ENCODE measurements at regions not wholly inside any gene's neighbourhood (a gene's known extent, or its start where the extent isn't known, plus 50 kb on each side); places are given as distances from the start of the nearest gene placed in this dataset.

DNA sequence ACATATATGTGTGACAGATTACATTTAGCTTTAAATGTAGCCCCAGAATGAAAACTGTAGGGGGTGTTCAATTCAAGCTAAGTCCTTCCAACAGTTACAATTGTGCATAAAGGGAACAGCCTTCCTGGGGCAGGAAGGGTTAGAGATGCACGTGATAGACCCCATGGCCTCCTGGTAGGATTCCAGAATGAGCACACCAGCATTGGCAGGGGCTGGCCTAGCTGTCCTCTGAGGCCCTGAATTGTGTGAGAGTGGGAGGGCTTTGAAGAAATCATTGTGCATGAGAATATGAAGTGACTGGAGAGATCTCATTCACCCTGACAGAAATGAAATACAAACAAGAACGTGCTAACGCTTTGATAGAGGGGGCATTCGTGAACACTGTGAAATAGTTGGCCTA lies 663.8 kb upstream of the KLF4 start:
- H3K27ac ChIP-seq, result no peak overlapping the region
- TF ChIP-seq, protein P1, sequence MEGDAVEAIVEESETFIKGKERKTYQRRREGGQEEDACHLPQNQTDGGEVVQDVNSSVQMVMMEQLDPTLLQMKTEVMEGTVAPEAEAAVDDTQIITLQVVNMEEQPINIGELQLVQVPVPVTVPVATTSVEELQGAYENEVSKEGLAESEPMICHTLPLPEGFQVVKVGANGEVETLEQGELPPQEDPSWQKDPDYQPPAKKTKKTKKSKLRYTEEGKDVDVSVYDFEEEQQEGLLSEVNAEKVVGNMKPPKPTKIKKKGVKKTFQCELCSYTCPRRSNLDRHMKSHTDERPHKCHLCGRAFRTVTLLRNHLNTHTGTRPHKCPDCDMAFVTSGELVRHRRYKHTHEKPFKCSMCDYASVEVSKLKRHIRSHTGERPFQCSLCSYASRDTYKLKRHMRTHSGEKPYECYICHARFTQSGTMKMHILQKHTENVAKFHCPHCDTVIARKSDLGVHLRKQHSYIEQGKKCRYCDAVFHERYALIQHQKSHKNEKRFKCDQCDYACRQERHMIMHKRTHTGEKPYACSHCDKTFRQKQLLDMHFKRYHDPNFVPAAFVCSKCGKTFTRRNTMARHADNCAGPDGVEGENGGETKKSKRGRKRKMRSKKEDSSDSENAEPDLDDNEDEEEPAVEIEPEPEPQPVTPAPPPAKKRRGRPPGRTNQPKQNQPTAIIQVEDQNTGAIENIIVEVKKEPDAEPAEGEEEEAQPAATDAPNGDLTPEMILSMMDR (conservative IDR thresholded peaks at IDR 0.05), result no peak

DNA sequence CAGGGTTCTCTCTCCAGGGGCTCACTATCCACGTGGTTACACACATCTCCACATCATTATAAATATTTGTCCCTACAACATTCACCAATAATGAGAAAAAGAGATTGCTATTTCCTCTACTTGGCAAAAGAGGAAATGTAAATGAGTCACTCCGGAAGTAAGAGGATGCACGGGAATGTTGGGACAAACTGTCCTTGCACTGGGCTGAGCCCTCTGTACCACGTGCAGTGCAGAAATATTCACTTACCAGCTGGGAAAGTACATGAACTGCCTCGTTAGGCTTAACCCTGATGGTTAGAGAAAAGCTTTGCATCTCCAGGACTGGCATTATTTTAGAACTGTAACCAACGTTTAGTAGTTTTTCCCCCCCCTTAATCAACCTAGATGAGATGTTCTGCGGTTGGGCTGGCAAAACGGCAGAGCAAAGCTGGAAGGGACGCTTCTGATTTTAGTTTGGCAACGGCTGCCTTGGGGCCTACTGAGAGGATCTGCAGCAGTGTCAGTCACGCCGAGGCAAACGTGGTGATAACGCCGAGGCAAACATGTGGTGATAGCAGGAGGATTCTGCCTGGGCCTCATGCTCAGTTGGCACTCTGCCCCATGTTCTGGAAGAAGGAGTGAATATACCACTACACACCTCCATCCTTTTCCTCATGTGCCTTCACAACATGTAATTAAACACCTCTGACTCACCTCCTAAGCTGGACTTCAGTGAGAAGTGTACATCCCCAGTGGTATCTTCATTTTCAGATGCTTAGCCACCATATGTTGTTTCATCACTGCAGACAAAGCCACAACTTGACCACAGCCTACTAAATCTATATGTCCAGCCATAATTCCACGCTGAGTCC lies 661.4 kb upstream of the KLF4 start:
- TF ChIP-seq, protein P1 (conservative IDR thresholded peaks at IDR 0.05), result no peak
- H3K27ac ChIP-seq, result no peak overlapping the region

DNA sequence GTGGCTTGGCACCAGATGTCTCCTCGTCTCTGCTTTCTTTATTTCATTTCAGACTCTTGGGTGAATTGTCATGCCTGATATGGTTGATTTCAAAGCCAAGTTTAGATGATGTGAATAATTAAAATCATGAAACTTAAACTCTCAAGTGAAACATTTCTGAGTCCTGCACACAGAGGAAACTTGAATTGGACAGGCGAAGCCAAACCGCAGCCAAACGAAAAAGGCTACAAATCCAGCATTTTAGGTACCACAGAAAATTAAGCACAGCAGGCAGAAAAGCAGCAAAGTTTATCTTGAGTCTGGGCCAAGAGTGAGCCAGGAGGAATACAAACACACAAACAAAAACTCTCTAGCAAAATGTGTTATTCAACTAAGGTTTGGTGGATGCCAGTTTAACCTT lies 659.8 kb upstream of the KLF4 start:
- H3K27ac ChIP-seq, result no peak overlapping the region
- TF ChIP-seq, protein P1 (conservative IDR thresholded peaks at IDR 0.05), result no peak

DNA sequence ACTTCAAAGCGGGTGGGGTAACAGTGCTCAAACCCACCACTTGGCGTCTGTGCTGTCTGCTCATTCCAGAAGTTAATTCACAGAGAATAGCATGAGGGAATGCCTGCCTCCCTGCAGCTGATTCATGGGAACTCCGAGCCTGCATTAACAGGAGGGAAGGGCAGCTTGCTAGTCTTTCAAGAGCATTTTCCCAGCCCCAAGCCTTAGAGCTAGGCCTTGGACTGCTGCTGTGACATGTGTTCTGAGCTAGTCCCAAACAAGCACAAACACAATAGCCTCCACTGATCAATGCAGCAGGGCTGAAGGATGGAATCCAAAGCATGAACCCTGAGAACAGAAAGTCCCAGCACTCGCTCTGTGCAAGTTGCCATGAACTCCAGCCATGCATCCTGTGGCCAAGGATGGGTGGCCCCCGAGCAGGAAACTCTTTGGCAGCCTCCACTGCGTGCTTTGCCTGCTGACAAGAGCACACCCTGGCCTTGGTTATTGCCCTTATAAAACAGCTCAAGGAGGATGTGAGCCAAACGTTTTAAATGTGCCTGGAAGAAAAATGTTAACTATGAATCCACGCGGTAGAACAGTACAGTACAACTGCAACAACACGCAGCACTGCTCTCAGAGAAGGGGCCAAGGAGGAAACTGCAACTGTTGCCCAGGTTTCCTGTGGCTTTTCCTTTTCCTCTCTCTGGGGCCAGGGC lies 653.1 kb upstream of the KLF4 start:
- TF ChIP-seq, protein P1 (conservative IDR thresholded peaks at IDR 0.05), result peak; percentile 36; the same call in 1 of the 2 replicates

DNA sequence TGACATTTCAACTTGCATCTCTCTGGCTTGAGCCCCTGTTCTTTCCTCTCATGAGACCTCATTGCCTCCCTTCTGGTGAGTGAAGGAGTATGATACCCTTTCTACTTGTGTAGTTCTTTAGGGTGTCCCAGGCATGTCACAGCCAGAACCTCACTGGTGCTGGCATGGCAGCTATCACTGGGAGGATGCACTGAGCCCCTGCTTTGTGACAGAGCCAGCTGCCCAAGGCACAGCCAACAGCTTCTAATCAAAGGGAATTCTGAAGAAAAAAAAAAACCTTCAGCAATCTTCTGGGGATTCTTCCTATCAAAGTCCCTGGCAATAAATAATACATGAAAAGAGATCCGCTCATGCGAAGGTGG lies 652.6 kb upstream of the KLF4 start:
- H3K27ac ChIP-seq, result peak overlapping the region; percentile 80
- TF ChIP-seq, protein P1 (conservative IDR thresholded peaks at IDR 0.05), result no peak

More for the DNA sequence above, 653.1 kb upstream of the KLF4 start:
- H3K27ac ChIP-seq, result peak overlapping the region; percentile 80

DNA sequence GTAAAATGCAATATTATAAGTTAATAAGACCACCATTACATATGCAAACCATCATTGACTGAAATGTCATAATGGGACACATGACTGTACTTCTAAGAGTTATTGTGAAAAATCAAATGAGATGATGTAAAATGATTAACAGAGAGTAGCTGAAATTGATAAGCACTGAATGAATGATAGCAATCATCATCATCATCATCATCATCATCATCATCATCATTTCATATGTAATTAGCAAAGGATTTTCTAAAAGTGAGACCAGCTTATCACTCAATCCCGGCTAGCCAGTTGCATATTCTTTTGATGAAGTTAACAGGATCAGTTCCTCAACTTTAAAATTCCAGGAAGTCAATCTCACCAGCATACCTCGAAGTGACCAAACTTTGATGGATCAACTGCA lies 650.3 kb upstream of the KLF4 start:
- no peak overlapping the region for H3K27ac ChIP-seq
- TF ChIP-seq, protein P1 (conservative IDR thresholded peaks at IDR 0.05), result no peak

- TF ChIP-seq, protein P1 (conservative IDR thresholded peaks at IDR 0.05), result no peak
- H3K27ac ChIP-seq, result no peak overlapping the region
Measured at GRCh38 chr9:108138516-108138915, 648.9 kb upstream of the KLF4 start.
